Keratinocyte (primary cell): ENCODE measurements at regions not wholly inside any gene's neighbourhood (a gene's known extent, or its start where the extent isn't known, plus 50 kb on each side); places are given as distances from the start of the nearest gene placed in this dataset.

Source experiments
- DNase-seq: peaks from one replicate; pipeline ENCODE4 v3.0.0-alpha.2; 2011; ENCODE audit warnings: low read depth, missing footprints, low spot score
- FAIRE-seq: peaks from 2 replicates; lab custom pipeline; 2011; peaks lifted over from hg19 to GRCh38; lab: Jason Lieb, UNC
- H2AFZ ChIP-seq: 2 replicates; pipeline ENCODE4 v1.6.0; 2012; ENCODE audit warnings: low read length, control low read depth, inconsistent platforms; ENCODE audit not compliant: control insufficient read depth
- H3K27ac ChIP-seq: 2 replicates; pipeline ENCODE4 v1.5.1; 2011; ENCODE audit warnings: low read length; ENCODE audit not compliant: control insufficient read depth, insufficient read depth
- H3K27me3 ChIP-seq: 3 replicates; pipeline ENCODE4 v1.6.0; 2011; ENCODE audit warnings: low read length; ENCODE audit not compliant: control insufficient read depth, insufficient read depth; ENCODE audit errors: extremely low read depth
- H3K36me3 ChIP-seq, 2 experiments: 2 replicates in 1 of 2; 3 replicates in 1 of 2; pipeline ENCODE4 v1.5.1; 2011; ENCODE audit warnings: low read length in 2 of 2, mild to moderate bottlenecking in 1 of 2; ENCODE audit not compliant: control insufficient read depth in 2 of 2, insufficient read depth in 2 of 2; ENCODE audit errors: extremely low read depth in 1 of 2
- H3K4me1 ChIP-seq: 3 replicates; pipeline ENCODE4 v1.5.1; 2011; ENCODE audit warnings: low read length; ENCODE audit not compliant: control insufficient read depth, insufficient read depth; ENCODE audit errors: extremely low read depth
- H3K4me2 ChIP-seq: 3 replicates; pipeline ENCODE4 v1.6.0; 2011; ENCODE audit warnings: low read depth, low read length; ENCODE audit not compliant: control insufficient read depth, insufficient read depth; ENCODE audit errors: extremely low read depth
- H3K4me3 ChIP-seq, 3 experiments: fragments of 200-600 bp in 1 of 3; sonication (generic) in 1 of 3; 2 replicates in 2 of 3; 3 replicates in 1 of 3; pipeline ENCODE4 v1.5.1; 2011 to 2016; ENCODE audit warnings: low read length in 3 of 3, mild to moderate bottlenecking in 3 of 3, control low read depth in 2 of 3, inconsistent platforms in 1 of 3, low read depth in 1 of 3, mixed read lengths in 1 of 3, mixed run types in 1 of 3, moderate library complexity in 1 of 3; ENCODE audit not compliant: control insufficient read depth in 2 of 3, insufficient read depth in 2 of 3; ENCODE audit errors: extremely low read depth in 1 of 3
- H3K79me2 ChIP-seq: 2 replicates; pipeline ENCODE4 v1.6.0; 2012; ENCODE audit warnings: low read length; ENCODE audit not compliant: control insufficient read depth, insufficient read depth
- H3K9ac ChIP-seq: 3 replicates; pipeline ENCODE4 v1.6.0; 2011; ENCODE audit warnings: low read length; ENCODE audit not compliant: control insufficient read depth, insufficient read depth; ENCODE audit errors: extremely low read depth
- H3K9me1 ChIP-seq: 3 replicates; pipeline ENCODE4 v1.6.0; 2011; ENCODE audit warnings: low read length; ENCODE audit not compliant: control insufficient read depth, insufficient read depth; ENCODE audit errors: extremely low read depth
- H3K9me3 ChIP-seq: 2 replicates; pipeline ENCODE4 v1.5.1; 2012; ENCODE audit warnings: low read depth, low read length; ENCODE audit not compliant: control insufficient read depth
- H4K20me1 ChIP-seq: 3 replicates; pipeline ENCODE4 v1.6.0; 2011; ENCODE audit warnings: low read length; ENCODE audit not compliant: control insufficient read depth, insufficient read depth; ENCODE audit errors: extremely low read depth
- CTCF ChIP-seq, 3 experiments: IDR thresholded peaks in 1 of 3; conservative IDR thresholded peaks in 1 of 3; optimal IDR thresholded peaks in 1 of 3; 2 replicates in 2 of 3; 3 replicates in 1 of 3; pipeline versions ENCODE3 to v1.5.1; 2011; ENCODE audit warnings: low read length in 3 of 3, mild to moderate bottlenecking in 3 of 3, moderate library complexity in 2 of 3, control low read depth in 1 of 3, inconsistent platforms in 1 of 3; ENCODE audit not compliant: insufficient read depth in 2 of 3; ENCODE audit errors: extremely low read depth in 1 of 3
- EZH2 ChIP-seq: IDR thresholded peaks from one replicate; pipeline ENCODE4 v1.6.1; 2012; ENCODE audit warnings: inconsistent platforms, mild to moderate bottlenecking, low read length, moderate library complexity
- dilution Hi-C: fragments of 300-500 bp; cut with MboI; formaldehyde crosslinking; loops from one replicate; pipeline ENCODE4 v1.7.0; 2020; ENCODE audit warnings: low sequenced_read_pairs; ENCODE audit not compliant: extremely low pct_ligation_motif_present

- no peaks in the 10 kb centered on the region for H3K79me2 ChIP-seq
- no peaks in the 10 kb centered on the region for H3K9me1 ChIP-seq
- DNase-seq (no peak), FAIRE-seq (no peak)
- H3K4me1 ChIP-seq: no peaks in the 10 kb centered on the region
- H3K27me3 ChIP-seq: no peaks in the 10 kb centered on the region
- dilution Hi-C loops: no loop called here
- no peak overlapping the region for H3K4me2 ChIP-seq
- no peaks in the 10 kb centered on the region for H3K36me3 ChIP-seq
- no peak overlapping the region for H2AFZ ChIP-seq
- no peaks in the 10 kb centered on the region for H3K9me3 ChIP-seq
- H3K4me3 ChIP-seq: no peak overlapping the region
- no peaks in the 10 kb centered on the region for H4K20me1 ChIP-seq
- no peak overlapping the region for H3K9ac ChIP-seq
- TF ChIP-seq EZH2: no peak
- TF ChIP-seq CTCF (optimal IDR thresholded peaks at IDR 0.05 in 1 of 3, IDR thresholded peaks at IDR 0.05 in 1 of 3, conservative IDR thresholded peaks at IDR 0.05 in 1 of 3; ENCODE audit: extremely low read depth in 1 of 3, insufficient read depth in 2 of 3, low read length in 3 of 3): no peak
- H3K27ac ChIP-seq: no peak overlapping the region
These were observed 160.4 kb upstream of the GPC6 start for GRCh38 chr13:93066187-93066586.

- Histone ChIP-seq H3K4me1 (no peaks in the 10 kb centered on the region), H3K4me3 (no peak overlapping the region), H3K27ac (no peak overlapping the region), H2AFZ (no peak overlapping the region), H3K4me2 (no peak overlapping the region), H4K20me1 (no peaks in the 10 kb centered on the region), H3K36me3 (no peaks in the 10 kb centered on the region), H3K9me1 (no peaks in the 10 kb centered on the region), H3K79me2 (no peaks in the 10 kb centered on the region), H3K9ac (no peak overlapping the region), H3K9me3 (no peaks in the 10 kb centered on the region), H3K27me3 (no peaks in the 10 kb centered on the region)
- TF ChIP-seq EZH2: no peak
- TF ChIP-seq CTCF (optimal IDR thresholded peaks at IDR 0.05 in 1 of 3, IDR thresholded peaks at IDR 0.05 in 1 of 3, conservative IDR thresholded peaks at IDR 0.05 in 1 of 3; ENCODE audit: extremely low read depth in 1 of 3, insufficient read depth in 2 of 3, low read length in 3 of 3): no peak
- FAIRE-seq (no peak), DNase-seq (no peak)
- dilution Hi-C loops: no loop called here
These were observed 147.3 kb upstream of the GPC6 start for GRCh38 chr13:93079294-93079693.
